OCI-LY3 (cell line): ENCODE measurements at regions not wholly inside any gene's neighbourhood (a gene's known extent, or its start where the extent isn't known, plus 50 kb on each side); places are given as distances from the start of the nearest gene placed in this dataset.
"Not testable (repeated sequence)": the region's sequence is repeated elsewhere in the genome, so short reads cannot be mapped to it uniquely, and the experiment has no call there.

Experiments used
- EZH2phosphoT487 ChIP-seq: fragments of 200-600 bp; shearing (Covaris generic); IDR thresholded peaks from 2 replicates; pipeline ENCODE4 v1.6.1; 2018; ENCODE audit warnings: antibody characterized with exemption, mixed run types, low read depth
- TF ChIP-seq, protein P1 (sequence below): fragments of 200-600, 300-600 bp; sonication (generic); IDR thresholded peaks from 2 replicates; pipeline ENCODE4 v1.5.1; 2014; ENCODE audit warnings: antibody characterized with exemption, low read length, low read depth

DNA sequence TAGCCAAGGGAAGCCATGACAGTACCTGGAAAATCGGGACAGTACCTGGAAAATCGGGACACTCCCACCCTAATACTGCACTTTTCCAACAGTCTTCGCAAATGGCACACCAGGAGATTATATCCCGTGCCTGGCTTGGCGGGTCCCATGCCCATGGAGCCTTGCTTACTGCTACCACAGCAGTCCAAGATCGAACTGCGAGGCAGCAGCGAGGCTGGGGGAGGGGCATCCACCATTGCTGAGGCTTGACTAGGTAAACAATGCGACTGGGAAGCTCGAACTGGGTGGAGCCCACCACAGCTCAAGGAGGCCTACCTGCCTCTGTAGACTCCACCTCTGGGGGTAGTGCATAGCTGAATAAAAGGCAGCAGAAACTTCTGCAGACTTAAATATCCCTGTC, 238.9 kb upstream of the PRSS16 start:
- TF ChIP-seq, protein P1, sequence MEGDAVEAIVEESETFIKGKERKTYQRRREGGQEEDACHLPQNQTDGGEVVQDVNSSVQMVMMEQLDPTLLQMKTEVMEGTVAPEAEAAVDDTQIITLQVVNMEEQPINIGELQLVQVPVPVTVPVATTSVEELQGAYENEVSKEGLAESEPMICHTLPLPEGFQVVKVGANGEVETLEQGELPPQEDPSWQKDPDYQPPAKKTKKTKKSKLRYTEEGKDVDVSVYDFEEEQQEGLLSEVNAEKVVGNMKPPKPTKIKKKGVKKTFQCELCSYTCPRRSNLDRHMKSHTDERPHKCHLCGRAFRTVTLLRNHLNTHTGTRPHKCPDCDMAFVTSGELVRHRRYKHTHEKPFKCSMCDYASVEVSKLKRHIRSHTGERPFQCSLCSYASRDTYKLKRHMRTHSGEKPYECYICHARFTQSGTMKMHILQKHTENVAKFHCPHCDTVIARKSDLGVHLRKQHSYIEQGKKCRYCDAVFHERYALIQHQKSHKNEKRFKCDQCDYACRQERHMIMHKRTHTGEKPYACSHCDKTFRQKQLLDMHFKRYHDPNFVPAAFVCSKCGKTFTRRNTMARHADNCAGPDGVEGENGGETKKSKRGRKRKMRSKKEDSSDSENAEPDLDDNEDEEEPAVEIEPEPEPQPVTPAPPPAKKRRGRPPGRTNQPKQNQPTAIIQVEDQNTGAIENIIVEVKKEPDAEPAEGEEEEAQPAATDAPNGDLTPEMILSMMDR = not testable (repeated sequence)
- TF ChIP-seq EZH2phosphoT487 = not testable (repeated sequence)
